HEK293 (cell line): ENCODE measurements at regions not wholly inside any gene's neighbourhood (a gene's known extent, or its start where the extent isn't known, plus 50 kb on each side); places are given as distances from the start of the nearest gene placed in this dataset.

Source experiments
- BCL11A ChIP-seq: fragments of 450-650 bp; formaldehyde crosslinking; IDR thresholded peaks from 2 replicates; pipeline ENCODE4 v1.5.1; 2016; ENCODE audit warnings: low read depth, missing biosample characterization, missing genetic modification characterization
- GLIS1 ChIP-seq: fragments of 450-650 bp; formaldehyde crosslinking; IDR thresholded peaks from 2 replicates; pipeline ENCODE4 v1.5.1; 2016; ENCODE audit warnings: missing biosample characterization, missing genetic modification characterization
- HOXD13 ChIP-seq: sonication (generic); formaldehyde crosslinking; IDR thresholded peaks from 2 replicates; pipeline ENCODE4 v1.8.0; 2022; ENCODE audit warnings: missing genetic modification reagents, borderline replicate concordance
- KLF16 ChIP-seq: fragments of 450-650 bp; formaldehyde crosslinking; IDR thresholded peaks from 2 replicates; pipeline ENCODE4 v1.5.1; 2017; ENCODE audit warnings: missing biosample characterization, missing genetic modification characterization
- PRDM1 ChIP-seq: fragments of 450-650 bp; formaldehyde crosslinking; IDR thresholded peaks from 2 replicates; pipeline ENCODE4; 2016; ENCODE audit warnings: missing biosample characterization, missing genetic modification characterization
- PRDM6 ChIP-seq: fragments of 450-650 bp; formaldehyde crosslinking; IDR thresholded peaks from 2 replicates; pipeline ENCODE4 v1.5.1; 2017; ENCODE audit warnings: missing biosample characterization, missing genetic modification characterization
- SP7 ChIP-seq: fragments of 450-650 bp; formaldehyde crosslinking; IDR thresholded peaks from 2 replicates; pipeline ENCODE4 v1.5.1; 2016; ENCODE audit warnings: missing biosample characterization, missing genetic modification characterization
- TCF7L2 ChIP-seq: IDR thresholded peaks from 2 replicates; pipeline ENCODE4 v1.6.1; 2011; ENCODE audit warnings: low read depth, mild to moderate bottlenecking, inconsistent platforms, low read length, moderate library complexity, borderline replicate concordance
- TSHZ1 ChIP-seq: fragments of 450-650 bp; formaldehyde crosslinking; IDR thresholded peaks from 2 replicates; pipeline ENCODE4 v1.5.1; 2016; ENCODE audit warnings: missing biosample characterization, missing genetic modification characterization, borderline replicate concordance
- ZBTB6 ChIP-seq: fragments of 450-650 bp; formaldehyde crosslinking; IDR thresholded peaks from 2 replicates; pipeline ENCODE4 v1.5.1; 2017; ENCODE audit warnings: missing biosample characterization, missing genetic modification characterization
- ZNF10 ChIP-seq: fragments of 450-650 bp; formaldehyde crosslinking; IDR thresholded peaks from 2 replicates; pipeline ENCODE4 v1.5.1; 2017; ENCODE audit warnings: missing biosample characterization, missing genetic modification characterization
- ZNF121 ChIP-seq: fragments of 450-650 bp; formaldehyde crosslinking; IDR thresholded peaks from 2 replicates; pipeline ENCODE4 v1.5.1; 2016; ENCODE audit warnings: missing biosample characterization, missing genetic modification characterization
- ZNF133 ChIP-seq: fragments of 450-650 bp; formaldehyde crosslinking; IDR thresholded peaks from 2 replicates; pipeline ENCODE4 v1.5.1; 2016; ENCODE audit warnings: missing biosample characterization, missing genetic modification characterization
- ZNF175 ChIP-seq: fragments of 450-650 bp; formaldehyde crosslinking; IDR thresholded peaks from 2 replicates; pipeline ENCODE4 v1.5.1; 2016; ENCODE audit warnings: missing biosample characterization, missing genetic modification characterization
- ZNF24 ChIP-seq: fragments of 450-650 bp; formaldehyde crosslinking; IDR thresholded peaks from 2 replicates; pipeline ENCODE4 v1.5.1; 2016; ENCODE audit warnings: missing biosample characterization, missing genetic modification characterization
- ZNF280D ChIP-seq: fragments of 450-650 bp; formaldehyde crosslinking; IDR thresholded peaks from 2 replicates; pipeline ENCODE4 v1.5.1; 2016; ENCODE audit warnings: missing biosample characterization, missing genetic modification characterization
- ZNF398 ChIP-seq: fragments of 450-650 bp; formaldehyde crosslinking; IDR thresholded peaks from 2 replicates; pipeline ENCODE4 v1.5.1; 2017; ENCODE audit warnings: missing biosample characterization, missing genetic modification characterization
- ZNF488 ChIP-seq: fragments of 450-650 bp; formaldehyde crosslinking; IDR thresholded peaks from 2 replicates; pipeline ENCODE4 v1.5.1; 2016; ENCODE audit warnings: missing biosample characterization, missing genetic modification characterization
- ZNF510 ChIP-seq: fragments of 450-650 bp; formaldehyde crosslinking; IDR thresholded peaks from 2 replicates; pipeline ENCODE4 v1.5.1; 2018; ENCODE audit warnings: mild to moderate bottlenecking, missing genetic modification characterization, missing biosample characterization; ENCODE audit not compliant: insufficient replicate concordance
- ZNF530 ChIP-seq: fragments of 450-650 bp; formaldehyde crosslinking; IDR thresholded peaks from 2 replicates; pipeline ENCODE4 v1.5.1; 2016; ENCODE audit warnings: low read depth, missing biosample characterization, missing genetic modification characterization
- ZNF626 ChIP-seq: fragments of 450-650 bp; sonication (Bioruptor Pico); formaldehyde crosslinking; IDR thresholded peaks from 2 replicates; pipeline ENCODE4 v1.5.1; 2018; ENCODE audit warnings: missing biosample characterization, missing genetic modification characterization, inconsistent platforms
- ZNF629 ChIP-seq: fragments of 450-650 bp; formaldehyde crosslinking; IDR thresholded peaks from 2 replicates; pipeline ENCODE4 v1.5.1; 2017; ENCODE audit warnings: missing biosample characterization, missing genetic modification characterization
- ZNF660 ChIP-seq: fragments of 450-650 bp; IDR thresholded peaks from 2 replicates; pipeline ENCODE4 v1.5.1; 2018; ENCODE audit warnings: missing biosample characterization, mild to moderate bottlenecking, missing genetic modification characterization
- ZNF76 ChIP-seq: fragments of 450-650 bp; formaldehyde crosslinking; IDR thresholded peaks from 2 replicates; pipeline ENCODE4; 2016; ENCODE audit warnings: low read depth, missing biosample characterization, missing genetic modification characterization, borderline replicate concordance
- ZNF768 ChIP-seq: fragments of 450-650 bp; formaldehyde crosslinking; IDR thresholded peaks from 2 replicates; pipeline ENCODE4 v1.5.1; 2018; ENCODE audit warnings: missing biosample characterization, mild to moderate bottlenecking, missing genetic modification characterization
- ZNF843 ChIP-seq: fragments of 450-650 bp; formaldehyde crosslinking; IDR thresholded peaks from 2 replicates; pipeline ENCODE4 v1.5.1; 2016; ENCODE audit warnings: missing biosample characterization, missing genetic modification characterization
- ZSCAN23 ChIP-seq: fragments of 450-650 bp; formaldehyde crosslinking; IDR thresholded peaks from 2 replicates; pipeline ENCODE4 v1.5.1; 2016; ENCODE audit warnings: missing biosample characterization, missing genetic modification characterization
- ZSCAN30 ChIP-seq: fragments of 450-650 bp; IDR thresholded peaks from 2 replicates; pipeline ENCODE4 v1.5.1; 2018; ENCODE audit warnings: missing biosample characterization, mild to moderate bottlenecking, missing genetic modification characterization, moderate library complexity

GRCh38 chr16:80265624-80266306 lies 275.0 kb upstream of the DYNLRB2 start (continued):
- peak; percentile 96 for TF ChIP-seq ZNF133 (tag by site-specific recombination)
- peak; percentile 64 for TF ChIP-seq ZNF398 (tag by site-specific recombination)
- TF ChIP-seq ZNF175 (tag by site-specific recombination), result no peak
- TF ChIP-seq ZNF24, result peak; percentile 90
- no peak for TF ChIP-seq ZNF280D (tag by site-specific recombination)
- TF ChIP-seq ZNF121, result no peak
- TF ChIP-seq ZNF629 (tag by site-specific recombination), result peak; percentile 96
- no peak for TF ChIP-seq ZBTB6 (tag by site-specific recombination)
- peak; percentile 93 for TF ChIP-seq BCL11A (tag by site-specific recombination)
- TF ChIP-seq ZNF10 (tag by site-specific recombination), result 0 out of 2 replicates have a peak, but pooled peaks have one; percentile 70
- TF ChIP-seq ZNF768, result no peak
- 0 out of 2 replicates have a peak, but pooled peaks have one; percentile 23 for TF ChIP-seq GLIS1 (tag by site-specific recombination)
- peak; percentile 94 for TF ChIP-seq SP7 (tag by site-specific recombination)
- peak; percentile 30 for TF ChIP-seq ZNF510 (tag by site-specific recombination)
- TF ChIP-seq PRDM6 (tag by site-specific recombination), result peak; percentile 93
- peak; percentile 96 for TF ChIP-seq TSHZ1 (tag by site-specific recombination)
- peak; percentile 66; the same call in 1 of the 2 replicates for TF ChIP-seq TCF7L2
- TF ChIP-seq ZNF530 (tag by site-specific recombination), result no peak
- no peak; the same call in 1 of the 2 replicates for TF ChIP-seq PRDM1
- 0 out of 2 replicates have a peak, but pooled peaks have one; percentile 80 for TF ChIP-seq ZSCAN23 (tag by site-specific recombination)
- TF ChIP-seq ZNF626 (tag by site-specific recombination), result no peak
- peak; percentile 69; the same call in 1 of the 2 replicates for TF ChIP-seq ZSCAN30 (tag by site-specific recombination)
- TF ChIP-seq KLF16 (tag by site-specific recombination), result peak; percentile 86
- peak; percentile 89 for TF ChIP-seq ZNF660 (tag by site-specific recombination)
- TF ChIP-seq ZNF843, result peak; percentile 100
- no peak for TF ChIP-seq HOXD13 (CRISPR knock-in tag)
- no peak for TF ChIP-seq ZNF76 (tag by site-specific recombination)
- peak; percentile 30; the same call in 1 of the 2 replicates for TF ChIP-seq ZNF488 (tag by site-specific recombination)
